ENCODE measurements at regions not wholly inside any gene's neighbourhood (a gene's known extent, or its start where the extent isn't known, plus 50 kb on each side); places are given as distances from the start of the nearest gene placed in this dataset.

DNA sequence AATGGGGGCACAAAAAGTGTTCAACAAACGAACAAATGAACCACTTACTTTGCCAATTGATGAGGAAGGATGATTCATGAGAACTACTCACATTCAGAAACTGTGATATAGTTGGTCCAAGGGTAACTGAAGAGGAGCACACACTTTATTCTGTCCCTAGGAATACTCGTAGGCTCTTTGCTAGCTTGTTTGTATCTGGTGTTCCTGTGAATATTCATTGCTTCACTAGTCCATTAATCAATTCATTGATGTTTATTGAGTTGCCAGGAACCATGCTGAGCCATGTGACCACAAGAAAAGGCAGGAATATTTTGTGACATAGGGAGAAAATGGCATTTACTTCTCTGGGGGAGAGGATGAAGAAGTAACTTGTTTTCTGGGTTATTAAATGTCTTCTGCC, 338.3 kb downstream of the IL20RB start:
- no peak for TF ChIP-seq CTCF (conservative IDR thresholded peaks at IDR 0.05; ENCODE audit: low read length)
- no peak for TF ChIP-seq EZH2phosphoT487 (IDR thresholded peaks at IDR 0.05; ENCODE audit: borderline replicate concordance, low read depth, low read length)
